Effector memory CD8-positive, alpha-beta T cell (primary cell): ENCODE measurements at regions not wholly inside any gene's neighbourhood (a gene's known extent, or its start where the extent isn't known, plus 50 kb on each side); places are given as distances from the start of the nearest gene placed in this dataset.

Source experiments
- ATAC-seq: fragments of 150-1000 bp; cut with Tn5 transposase; replicated peaks from 2 replicates; pipeline ENCODE4 v1.10.0; 2021; ENCODE audit warnings: mild to moderate bottlenecking, moderate library complexity
- DNase-seq, 3 experiments: peaks; one replicate each; pipeline ENCODE4 v3.0.0; 2021
- H3K27ac Mint-ChIP-seq, 2 donors: one replicate each; pipeline ENCODE4 v1.8.0; 2022; ENCODE audit warnings: mild to moderate bottlenecking in 2 of 2, mixed read lengths in 2 of 2, moderate library complexity in 2 of 2
- H3K27me3 Mint-ChIP-seq, 2 donors: one replicate each; pipeline ENCODE4 v1.8.0; 2022; ENCODE audit warnings: mixed read lengths in 2 of 2
- H3K36me3 Mint-ChIP-seq: one replicate; pipeline ENCODE4 v1.8.0; 2022; ENCODE audit warnings: mild to moderate bottlenecking, moderate library complexity, mixed read lengths; ENCODE audit not compliant: insufficient read depth
- H3K4me1 Mint-ChIP-seq, 2 donors: one replicate each; pipeline ENCODE4 v1.8.0; 2022; ENCODE audit warnings: low read depth in 2 of 2, mixed read lengths in 2 of 2
- H3K4me3 Mint-ChIP-seq, 2 donors: one replicate each; pipeline ENCODE4 v1.8.0; 2022; ENCODE audit warnings: mild to moderate bottlenecking in 2 of 2, mixed read lengths in 2 of 2, moderate library complexity in 2 of 2
- H3K9me3 Mint-ChIP-seq, 2 donors: one replicate each; pipeline ENCODE4 v1.8.0; 2022; ENCODE audit warnings: mixed read lengths in 2 of 2

DNA sequence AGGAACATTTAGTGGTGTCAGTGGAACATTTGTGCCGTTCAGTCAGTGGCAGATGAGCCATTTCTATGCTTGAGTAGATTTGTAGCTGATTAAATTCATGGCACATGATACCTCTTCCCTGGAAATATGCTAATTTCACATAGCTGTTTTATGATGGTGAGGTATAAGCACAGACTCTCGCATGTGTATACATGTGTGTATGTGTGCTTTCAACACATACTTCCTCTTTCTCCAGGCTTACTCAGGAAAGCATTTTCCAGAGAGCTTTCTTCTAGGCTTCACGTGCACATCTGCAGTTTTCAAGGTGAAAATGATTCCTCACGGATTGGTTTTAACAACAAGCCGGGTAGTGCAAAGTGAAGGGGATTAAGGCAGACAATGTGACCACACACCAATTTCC lies 396.5 kb downstream of the HDGFL1 start:
- ATAC-seq (no peak), DNase-seq (no peak)
- Mint-ChIP-seq H3K4me3 (no peak overlapping the region), H3K4me1 (no peaks in the 10 kb centered on the region), H3K36me3 (no peaks in the 10 kb centered on the region), H3K9me3 (peaks cover 4 to 7% of the 10 kb centered on the region in 2 donors), H3K27me3 (no peaks in the 10 kb centered on the region), H3K27ac (no peak overlapping the region)

DNA sequence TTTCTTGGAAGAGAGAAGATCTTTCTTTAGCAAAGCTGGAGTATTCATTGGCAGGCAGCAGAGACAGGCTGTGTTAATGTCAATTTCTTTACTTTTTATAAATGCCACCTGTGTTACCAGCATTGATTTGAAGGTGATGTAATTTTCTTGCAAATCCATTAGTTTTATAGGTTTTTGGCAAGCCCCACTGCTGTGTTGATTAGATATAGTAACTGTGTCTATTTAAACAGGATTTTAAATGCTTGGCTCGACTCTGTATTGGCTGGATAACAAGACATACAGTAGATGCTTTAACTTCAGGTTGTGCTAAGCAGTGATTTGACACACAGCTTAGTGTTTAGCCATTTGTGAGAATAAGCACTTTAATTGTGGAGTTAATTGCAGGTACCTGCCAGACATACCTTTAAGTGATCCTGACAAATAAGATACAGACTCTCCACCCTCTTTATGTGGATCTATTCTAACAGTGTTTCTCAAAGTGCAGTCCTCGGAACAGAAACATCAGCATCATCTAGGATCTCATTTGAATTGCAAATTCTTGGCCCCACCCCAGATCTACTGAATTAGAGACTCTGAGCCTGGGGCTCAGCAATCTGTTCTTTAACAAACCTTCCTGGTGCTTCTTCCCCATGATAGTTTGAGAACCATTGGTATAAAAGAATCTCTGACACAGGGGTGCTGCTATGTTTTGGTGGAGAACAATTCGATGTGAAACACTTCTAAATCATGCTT lies 397.5 kb downstream of the HDGFL1 start:
- DNase-seq (no peak), ATAC-seq (no peak)
- Mint-ChIP-seq H3K4me1 (no peaks in the 10 kb centered on the region), H3K9me3 (peaks cover 4 to 7% of the 10 kb centered on the region in 2 donors), H3K27ac (no peak overlapping the region), H3K27me3 (no peaks in the 10 kb centered on the region), H3K36me3 (no peaks in the 10 kb centered on the region), H3K4me3 (no peak overlapping the region)

DNA sequence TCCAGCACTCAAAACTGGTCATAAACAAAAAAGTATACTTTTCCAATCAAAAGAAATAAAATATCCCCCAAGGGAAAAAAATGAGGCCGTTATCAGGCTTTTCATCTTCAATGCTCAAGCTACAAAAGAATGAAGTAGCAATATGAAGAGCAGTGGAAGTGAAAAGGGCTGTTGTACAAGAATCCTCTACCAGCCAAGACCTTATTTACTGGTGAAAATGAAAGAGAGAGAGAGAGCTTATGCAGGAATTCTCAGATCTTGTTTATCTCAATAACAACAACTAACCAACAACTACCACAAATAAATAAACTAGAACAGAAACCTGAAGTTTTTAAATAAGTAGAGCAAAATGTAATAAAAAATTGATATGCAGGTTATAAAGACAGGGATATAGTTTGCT lies 400.6 kb downstream of the HDGFL1 start:
- H3K27me3 Mint-ChIP-seq, result no peaks in the 10 kb centered on the region
- ATAC-seq (no peak), DNase-seq (no peak)
- H3K4me1 Mint-ChIP-seq, result no peaks in the 10 kb centered on the region
- no peaks in the 10 kb centered on the region for H3K36me3 Mint-ChIP-seq
- peaks cover 3 to 7% of the 10 kb centered on the region in 2 donors for H3K9me3 Mint-ChIP-seq
- H3K27ac Mint-ChIP-seq, result no peak overlapping the region
- H3K4me3 Mint-ChIP-seq, result no peak overlapping the region

DNA sequence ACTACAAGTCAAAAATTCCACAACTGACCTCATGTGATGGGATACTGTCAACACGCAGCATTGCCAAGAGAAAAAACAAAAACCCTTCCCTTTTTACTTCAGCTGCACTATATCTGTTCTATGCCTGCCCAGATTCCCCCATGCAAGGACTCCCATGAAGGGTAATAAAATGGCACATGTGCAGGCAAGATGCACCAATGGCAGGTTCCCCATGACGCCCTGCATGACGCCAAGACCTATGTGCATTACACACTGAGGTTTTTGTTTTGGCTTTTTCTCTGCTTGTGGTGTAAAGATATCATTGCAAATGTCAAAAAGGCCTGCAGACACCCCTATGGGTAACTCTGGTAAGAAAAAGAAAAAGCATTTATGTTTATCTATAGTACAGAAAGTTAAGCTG lies 403.4 kb downstream of the HDGFL1 start:
- H3K9me3 Mint-ChIP-seq, result peaks cover 5 to 7% of the 10 kb centered on the region in 2 donors
- H3K36me3 Mint-ChIP-seq, result no peaks in the 10 kb centered on the region
- no peaks in the 10 kb centered on the region for H3K4me1 Mint-ChIP-seq
- H3K27me3 Mint-ChIP-seq, result no peaks in the 10 kb centered on the region
- ATAC-seq, result no peak
- H3K27ac Mint-ChIP-seq, result no peak overlapping the region
- DNase-seq, result no peak
- H3K4me3 Mint-ChIP-seq, result no peak overlapping the region

DNA sequence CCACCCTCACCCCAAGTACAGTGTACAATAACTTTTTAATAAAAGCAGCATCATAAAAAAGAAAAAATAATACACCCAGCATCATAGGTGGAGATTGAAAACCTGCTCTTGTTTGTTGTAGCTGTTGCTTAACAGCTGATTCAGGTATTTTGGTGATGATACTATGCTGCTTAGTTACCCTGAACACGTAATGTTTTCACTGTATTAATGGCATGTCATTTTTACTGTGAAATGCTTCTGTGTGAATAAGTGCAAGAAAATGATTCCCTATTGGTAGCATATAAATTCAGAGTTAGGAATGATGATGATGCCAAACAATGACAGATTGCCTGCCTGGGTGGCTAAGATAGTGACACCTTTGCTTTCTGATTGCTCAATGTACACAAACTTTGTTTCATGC lies 405.7 kb downstream of the HDGFL1 start:
- no peaks in the 10 kb centered on the region for H3K27me3 Mint-ChIP-seq
- H3K4me1 Mint-ChIP-seq, result no peaks in the 10 kb centered on the region
- H3K9me3 Mint-ChIP-seq, result peaks cover 0 to 5% of the 10 kb centered on the region in 2 donors
- no peak overlapping the region for H3K4me3 Mint-ChIP-seq
- H3K36me3 Mint-ChIP-seq, result no peaks in the 10 kb centered on the region
- no peak overlapping the region for H3K27ac Mint-ChIP-seq
- ATAC-seq (no peak), DNase-seq (no peak)

DNA sequence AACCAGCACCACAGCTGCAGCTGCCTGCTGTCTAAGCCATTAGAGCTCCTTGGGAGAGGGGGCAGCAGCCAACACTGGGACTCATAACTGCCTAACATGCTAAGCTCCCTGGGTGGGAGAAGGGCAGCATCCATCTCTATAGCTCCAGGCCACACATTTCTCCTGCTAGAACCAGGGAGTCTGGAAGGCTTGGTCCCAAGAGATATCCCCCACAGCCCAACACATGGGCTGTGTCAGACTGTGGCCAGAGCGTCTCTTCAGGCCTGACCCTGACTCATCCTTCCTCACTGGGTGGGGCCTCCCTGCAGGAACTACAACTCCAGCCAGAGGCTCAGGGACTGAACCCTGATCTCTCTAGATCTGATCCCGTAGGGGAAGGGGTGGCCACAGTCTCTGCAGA lies 411.1 kb downstream of the HDGFL1 start:
- DNase-seq, result no peak
- Mint-ChIP-seq H3K4me1 (no peaks in the 10 kb centered on the region), H3K9me3 (peaks cover 16 to 17% of the 10 kb centered on the region in 2 donors), H3K36me3 (no peaks in the 10 kb centered on the region), H3K27ac (no peak overlapping the region), H3K4me3 (no peak overlapping the region), H3K27me3 (no peaks in the 10 kb centered on the region)
- no peak for ATAC-seq

DNA sequence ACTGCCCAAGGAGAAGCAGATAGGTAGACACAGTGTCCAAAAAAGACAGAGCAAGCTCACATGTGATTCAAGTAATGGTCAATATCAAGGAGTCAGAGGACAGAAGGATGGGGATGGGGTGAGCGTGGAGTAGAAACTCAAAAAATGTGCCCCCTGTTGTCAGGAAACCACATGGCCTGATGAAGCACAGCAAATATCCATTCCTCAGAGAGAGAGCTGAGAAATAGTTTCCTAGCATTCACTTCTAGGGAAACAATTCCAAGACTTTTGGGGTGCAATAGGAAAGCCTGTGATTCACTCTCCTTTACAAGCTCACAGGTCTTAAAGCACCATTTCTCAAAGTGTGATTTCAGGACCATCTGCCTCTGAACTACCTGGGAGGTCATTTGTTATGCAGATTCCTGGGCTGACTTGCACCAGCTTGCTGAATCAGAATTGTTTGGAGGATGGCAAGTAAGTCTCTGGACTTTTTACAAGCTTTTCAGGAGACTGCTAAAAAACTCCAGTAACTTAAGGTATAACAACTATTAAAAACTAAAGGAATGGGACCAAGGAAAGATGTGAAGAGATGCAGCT lies 432.8 kb downstream of the HDGFL1 start:
- no peaks in the 10 kb centered on the region for H3K27me3 Mint-ChIP-seq
- DNase-seq (no peak), ATAC-seq (no peak)
- H3K9me3 Mint-ChIP-seq, result peaks cover 7 to 33% of the 10 kb centered on the region in 2 donors
- H3K4me1 Mint-ChIP-seq, result no peaks in the 10 kb centered on the region
- no peak overlapping the region for H3K27ac Mint-ChIP-seq
- no peak overlapping the region for H3K4me3 Mint-ChIP-seq
- H3K36me3 Mint-ChIP-seq, result no peaks in the 10 kb centered on the region

DNA sequence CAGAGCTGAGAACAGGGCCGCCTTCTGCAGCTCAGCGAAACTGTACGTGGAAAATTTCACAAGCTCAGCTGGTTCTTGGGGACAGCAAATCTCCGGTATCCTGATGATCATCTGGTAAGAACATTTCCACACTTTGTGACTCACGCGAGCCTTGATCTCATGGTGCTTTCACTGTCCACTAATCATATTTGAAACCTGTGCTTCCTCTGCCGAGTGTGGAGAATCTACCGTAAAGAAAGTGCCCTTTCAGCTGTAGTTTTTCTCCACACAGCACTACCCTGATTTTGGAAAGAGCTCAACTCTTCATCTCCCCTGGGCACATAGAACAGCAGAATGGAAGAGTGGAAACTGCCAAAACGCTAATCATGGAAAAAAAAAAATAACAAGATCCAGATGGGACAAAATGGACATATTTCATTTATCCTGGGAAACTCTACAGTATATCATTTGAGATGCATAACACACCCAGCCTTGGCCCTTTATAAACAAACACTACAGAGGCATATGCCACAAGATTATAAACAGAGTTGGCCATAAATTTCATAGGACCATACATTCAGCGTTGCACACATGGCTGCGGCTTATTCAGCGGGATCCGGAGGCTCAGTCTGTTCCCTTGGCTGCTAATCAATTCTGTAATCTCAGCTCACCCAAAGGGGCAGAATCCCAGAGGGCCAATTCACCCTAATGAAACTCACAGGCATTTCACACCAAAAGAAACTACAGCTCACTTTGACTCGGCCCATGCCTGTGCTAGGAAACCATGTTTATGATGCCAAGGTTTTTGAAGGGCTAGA lies 434.5 kb downstream of the HDGFL1 start:
- H3K27me3 Mint-ChIP-seq, result no peaks in the 10 kb centered on the region
- no peak overlapping the region for H3K4me3 Mint-ChIP-seq
- no peaks in the 10 kb centered on the region for H3K36me3 Mint-ChIP-seq
- H3K4me1 Mint-ChIP-seq, result no peaks in the 10 kb centered on the region
- ATAC-seq, result no peak
- no peak for DNase-seq
- no peak overlapping the region for H3K27ac Mint-ChIP-seq
- peaks cover 7 to 33% of the 10 kb centered on the region in 2 donors for H3K9me3 Mint-ChIP-seq

DNA sequence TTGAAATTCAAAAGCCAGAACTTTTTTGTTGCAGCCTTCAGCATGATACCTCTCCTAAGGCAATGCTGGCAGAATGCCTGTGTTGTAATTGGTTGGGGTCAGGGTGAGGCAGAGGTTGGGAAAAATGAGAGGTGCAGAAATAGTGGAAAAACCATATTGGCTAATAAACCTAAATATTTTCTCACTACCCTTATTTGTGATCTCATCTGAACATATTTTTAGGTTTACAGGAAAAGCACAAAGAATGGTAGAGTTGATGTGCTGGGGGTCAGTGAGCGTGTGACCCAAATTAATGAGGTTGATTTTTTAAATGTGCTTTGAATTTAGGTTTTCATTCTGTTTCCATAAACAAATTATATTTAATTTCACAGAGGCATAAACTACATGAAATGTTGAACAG lies 437.3 kb downstream of the HDGFL1 start:
- no peak for ATAC-seq
- peaks cover 8 to 17% of the 10 kb centered on the region in 2 donors for H3K9me3 Mint-ChIP-seq

DNA sequence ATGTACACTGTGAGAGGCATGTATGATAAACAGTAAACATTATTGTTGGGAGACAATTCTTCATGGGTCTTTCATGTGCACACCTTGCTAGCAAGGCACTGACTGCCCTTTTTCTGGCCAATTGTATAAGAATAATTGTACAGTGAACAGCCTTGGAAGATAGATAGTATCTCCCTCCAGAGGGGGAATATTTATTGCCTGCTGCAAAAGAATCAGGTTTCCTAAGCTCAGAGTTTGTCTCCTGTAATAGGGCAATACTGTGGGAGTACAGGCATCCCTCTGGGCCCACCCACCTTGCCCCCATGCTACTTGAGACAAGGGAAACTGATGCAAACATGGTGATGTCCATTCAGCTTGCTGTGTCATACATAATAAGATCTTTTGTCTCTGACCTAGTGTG lies 442.2 kb downstream of the HDGFL1 start:
- no peaks in the 10 kb centered on the region for H3K36me3 Mint-ChIP-seq
- no peak overlapping the region for H3K4me3 Mint-ChIP-seq
- H3K4me1 Mint-ChIP-seq, result no peaks in the 10 kb centered on the region
- H3K27me3 Mint-ChIP-seq, result no peaks in the 10 kb centered on the region
- no peak for ATAC-seq
- no peak for DNase-seq
- peaks cover 1 to 5% of the 10 kb centered on the region in 2 donors for H3K9me3 Mint-ChIP-seq
- no peak overlapping the region for H3K27ac Mint-ChIP-seq

More for the DNA sequence above, 437.3 kb downstream of the HDGFL1 start:
- DNase-seq, result no peak
- Mint-ChIP-seq H3K4me1 (no peaks in the 10 kb centered on the region), H3K27ac (no peak overlapping the region), H3K36me3 (no peaks in the 10 kb centered on the region), H3K4me3 (no peak overlapping the region), H3K27me3 (no peaks in the 10 kb centered on the region)

DNA sequence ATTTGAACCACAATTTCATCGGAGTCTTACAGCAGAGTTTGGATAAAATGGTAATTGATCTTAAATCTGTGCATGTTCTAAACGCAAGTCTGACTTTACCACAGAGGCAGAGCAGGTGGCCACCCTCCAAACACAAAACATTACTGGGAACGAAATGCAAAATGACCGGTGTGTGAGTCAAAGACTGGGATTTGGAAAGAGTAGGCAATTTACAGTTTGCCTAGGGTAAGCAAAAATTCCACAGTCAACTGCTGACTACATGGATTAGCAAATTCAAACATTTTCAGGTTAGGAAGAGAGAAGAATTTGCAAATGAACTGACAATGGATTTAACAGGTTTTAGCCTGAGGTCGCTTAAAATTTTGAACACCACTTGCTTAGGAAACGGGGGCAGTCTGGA lies 444.4 kb downstream of the HDGFL1 start:
- Mint-ChIP-seq H3K27ac (no peak overlapping the region), H3K36me3 (no peaks in the 10 kb centered on the region), H3K4me3 (no peak overlapping the region), H3K27me3 (no peaks in the 10 kb centered on the region), H3K4me1 (no peaks in the 10 kb centered on the region), H3K9me3 (peaks cover 10 to 12% of the 10 kb centered on the region in 2 donors)
- DNase-seq, result no peak
- ATAC-seq, result no peak

DNA sequence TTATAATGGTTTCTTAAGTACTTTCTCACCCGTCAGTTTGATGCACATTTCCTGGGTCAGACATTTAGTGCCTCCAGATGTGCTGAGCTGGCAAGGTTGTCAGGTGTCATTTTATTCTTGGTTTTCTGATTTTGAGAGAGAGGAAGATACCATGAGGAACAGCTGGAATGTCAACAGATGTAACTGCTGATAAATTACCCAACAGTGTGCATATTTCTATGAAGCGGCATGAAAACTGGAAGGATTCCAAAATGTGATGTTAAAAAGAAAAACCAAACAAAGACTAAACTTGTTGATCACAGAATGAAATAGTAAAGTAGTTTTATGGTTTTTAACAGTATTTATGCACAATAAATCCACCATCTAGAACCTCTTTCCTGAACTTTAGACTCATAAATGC lies 447.3 kb downstream of the HDGFL1 start:
- no peaks in the 10 kb centered on the region for H3K36me3 Mint-ChIP-seq
- H3K4me1 Mint-ChIP-seq, result no peaks in the 10 kb centered on the region
- H3K9me3 Mint-ChIP-seq, result peaks cover 8 to 10% of the 10 kb centered on the region in 2 donors
- no peak overlapping the region for H3K4me3 Mint-ChIP-seq
- no peaks in the 10 kb centered on the region for H3K27me3 Mint-ChIP-seq
- DNase-seq, result no peak
- ATAC-seq, result no peak
- no peak overlapping the region for H3K27ac Mint-ChIP-seq

DNA sequence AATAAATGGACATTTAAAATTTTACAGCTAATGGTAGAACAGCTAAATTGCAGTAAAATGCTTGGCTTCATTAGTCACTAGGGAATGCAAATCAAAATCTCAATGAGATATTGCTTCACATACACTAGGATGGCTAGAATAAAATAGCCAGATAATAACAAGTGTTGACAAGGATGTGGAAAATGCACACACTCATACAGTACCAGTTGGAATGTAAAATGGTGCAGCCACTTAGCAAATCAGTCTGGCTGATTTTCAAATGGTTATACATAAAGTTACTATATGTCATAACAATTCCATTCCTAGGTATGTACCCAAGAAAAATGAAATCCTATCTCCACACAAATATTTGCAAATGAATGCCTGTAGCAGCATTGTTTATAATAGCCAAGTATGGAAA lies 452.1 kb downstream of the HDGFL1 start:
- no peak overlapping the region for H3K4me3 Mint-ChIP-seq
- DNase-seq, result no peak
- H3K27ac Mint-ChIP-seq, result no peak overlapping the region
- peaks cover 11 to 22% of the 10 kb centered on the region in 2 donors for H3K9me3 Mint-ChIP-seq
- no peak for ATAC-seq
- H3K4me1 Mint-ChIP-seq, result no peaks in the 10 kb centered on the region
- no peaks in the 10 kb centered on the region for H3K27me3 Mint-ChIP-seq
- H3K36me3 Mint-ChIP-seq, result no peaks in the 10 kb centered on the region

DNA sequence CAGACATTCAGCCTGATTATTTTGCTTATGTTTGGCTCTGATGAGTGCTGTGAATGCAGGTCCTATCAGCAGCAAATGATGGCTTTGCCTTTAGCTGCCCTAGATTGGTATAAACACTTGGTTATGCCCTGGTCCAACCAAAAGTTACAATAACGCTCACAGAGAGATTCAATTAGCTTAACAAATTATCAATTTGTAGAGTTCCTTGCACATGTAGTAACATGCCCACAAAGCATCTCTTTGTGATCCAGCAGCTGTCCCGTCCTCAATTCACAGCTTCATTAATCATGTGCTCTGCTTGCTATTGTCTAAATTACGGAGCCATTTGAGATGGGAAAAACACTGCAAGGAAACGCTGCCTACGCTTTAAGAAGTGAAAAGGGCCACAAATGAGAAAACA lies 457.9 kb downstream of the HDGFL1 start:
- Mint-ChIP-seq H3K36me3 (no peaks in the 10 kb centered on the region), H3K27ac (no peak overlapping the region), H3K9me3 (peaks cover 10 to 12% of the 10 kb centered on the region in 2 donors), H3K4me3 (no peak overlapping the region), H3K4me1 (no peaks in the 10 kb centered on the region), H3K27me3 (no peaks in the 10 kb centered on the region)
- no peak for DNase-seq
- ATAC-seq, result no peak
